OCI-LY3 (cell line): ENCODE measurements at regions not wholly inside any gene's neighbourhood (a gene's known extent, or its start where the extent isn't known, plus 50 kb on each side); places are given as distances from the start of the nearest gene placed in this dataset.

Experiments
- CTCF ChIP-seq: fragments of 200-600, 300-600 bp; sonication (generic); IDR thresholded peaks from 2 replicates; pipeline ENCODE4 v1.5.1; 2014; ENCODE audit warnings: antibody characterized with exemption, low read length, low read depth
- EZH2phosphoT487 ChIP-seq: fragments of 200-600 bp; shearing (Covaris generic); IDR thresholded peaks from 2 replicates; pipeline ENCODE4 v1.6.1; 2018; ENCODE audit warnings: antibody characterized with exemption, mixed run types, low read depth

- TF ChIP-seq CTCF (no peak), EZH2phosphoT487 (no peak)
Measured at GRCh38 chr5:158514986-158515359, 584.7 kb downstream of the EBF1 start.
